ENCODE measurements at regions not wholly inside any gene's neighbourhood (a gene's known extent, or its start where the extent isn't known, plus 50 kb on each side); places are given as distances from the start of the nearest gene placed in this dataset.
"Not testable (repeated sequence)": the region's sequence is repeated elsewhere in the genome, so short reads cannot be mapped to it uniquely, and the experiment has no call there.

- Histone ChIP-seq H3K9me3 (no peaks in the 10 kb centered on the region), H3K4me1 (peaks cover 4 to 18% (median 5%) of the 10 kb centered on the region in 4 donors), H3K36me3 (no peaks in the 10 kb centered on the region), H3K4me3 (no peak overlapping the region), H3K27ac (peak overlapping the region; percentile 57 to 67), H3K27me3 (no peaks in the 10 kb centered on the region)
- peak; percentile 92 to 93 for DNase-seq
- TF ChIP-seq, protein P1, sequence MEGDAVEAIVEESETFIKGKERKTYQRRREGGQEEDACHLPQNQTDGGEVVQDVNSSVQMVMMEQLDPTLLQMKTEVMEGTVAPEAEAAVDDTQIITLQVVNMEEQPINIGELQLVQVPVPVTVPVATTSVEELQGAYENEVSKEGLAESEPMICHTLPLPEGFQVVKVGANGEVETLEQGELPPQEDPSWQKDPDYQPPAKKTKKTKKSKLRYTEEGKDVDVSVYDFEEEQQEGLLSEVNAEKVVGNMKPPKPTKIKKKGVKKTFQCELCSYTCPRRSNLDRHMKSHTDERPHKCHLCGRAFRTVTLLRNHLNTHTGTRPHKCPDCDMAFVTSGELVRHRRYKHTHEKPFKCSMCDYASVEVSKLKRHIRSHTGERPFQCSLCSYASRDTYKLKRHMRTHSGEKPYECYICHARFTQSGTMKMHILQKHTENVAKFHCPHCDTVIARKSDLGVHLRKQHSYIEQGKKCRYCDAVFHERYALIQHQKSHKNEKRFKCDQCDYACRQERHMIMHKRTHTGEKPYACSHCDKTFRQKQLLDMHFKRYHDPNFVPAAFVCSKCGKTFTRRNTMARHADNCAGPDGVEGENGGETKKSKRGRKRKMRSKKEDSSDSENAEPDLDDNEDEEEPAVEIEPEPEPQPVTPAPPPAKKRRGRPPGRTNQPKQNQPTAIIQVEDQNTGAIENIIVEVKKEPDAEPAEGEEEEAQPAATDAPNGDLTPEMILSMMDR (IDR thresholded peaks at IDR 0.05), result no peak
- intact Hi-C loops (cut with DNase I; ENCODE audit: low total_unique reads), result no loop called here
Measured at GRCh38 chr10:32139223-32140073, 83.2 kb upstream of the KIF5B start.

GRCh38 chr10:32136927-32137326 lies 80.7 kb upstream of the KIF5B start:
- DNase-seq; H3K27me3 ChIP-seq; H3K9me3 ChIP-seq; H3K27ac ChIP-seq; intact Hi-C loops (cut with DNase I; ENCODE audit: low total_unique reads); H3K4me3 ChIP-seq; H3K36me3 ChIP-seq: not testable (repeated sequence)
- H3K4me1 ChIP-seq, result peaks cover 4 to 18% (median 5%) of the 10 kb centered on the region in 4 donors

- not testable (repeated sequence) for H3K27me3 ChIP-seq
Measured at GRCh38 chr10:32135796-32136195, 79.6 kb upstream of the KIF5B start.

GRCh38 chr10:32132357-32132946 lies 76.2 kb upstream of the KIF5B start:
- no peak for DNase-seq
- no peaks in the 10 kb centered on the region for H3K36me3 ChIP-seq
- H3K27me3 ChIP-seq, result no peaks in the 10 kb centered on the region
- H3K9me3 ChIP-seq, result no peaks in the 10 kb centered on the region
- H3K4me3 ChIP-seq, result no peak overlapping the region
- H3K27ac ChIP-seq, result no peak overlapping the region
- no peaks in the 10 kb centered on the region for H3K4me1 ChIP-seq
- intact Hi-C loops (cut with DNase I; ENCODE audit: low total_unique reads), result no loop called here
- TF ChIP-seq, protein P1 (IDR thresholded peaks at IDR 0.05), result no peak

More at GRCh38 chr10:32135796-32136195, 79.6 kb upstream of the KIF5B start:
- H3K4me3 ChIP-seq; H3K27ac ChIP-seq; intact Hi-C loops (cut with DNase I; ENCODE audit: low total_unique reads); H3K36me3 ChIP-seq; H3K9me3 ChIP-seq; DNase-seq: not testable (repeated sequence)
- peaks cover 4 to 18% (median 5%) of the 10 kb centered on the region in 4 donors for H3K4me1 ChIP-seq

GRCh38 chr10:32131388-32131787 lies 75.2 kb upstream of the KIF5B start:
- no peak for DNase-seq
- TF ChIP-seq, protein P1 (IDR thresholded peaks at IDR 0.05), result no peak
- intact Hi-C loops (cut with DNase I; ENCODE audit: low total_unique reads), result no loop called here
- no peaks in the 10 kb centered on the region for H3K36me3 ChIP-seq
- H3K4me3 ChIP-seq, result no peak overlapping the region
- no peak overlapping the region for H3K27ac ChIP-seq
- no peaks in the 10 kb centered on the region for H3K4me1 ChIP-seq
- H3K27me3 ChIP-seq, result no peaks in the 10 kb centered on the region
- no peaks in the 10 kb centered on the region for H3K9me3 ChIP-seq

- H3K27me3 ChIP-seq, result no peaks in the 10 kb centered on the region
- H3K9me3 ChIP-seq, result no peaks in the 10 kb centered on the region
- TF ChIP-seq, protein P1 (IDR thresholded peaks at IDR 0.05), result no peak
- no peaks in the 10 kb centered on the region for H3K36me3 ChIP-seq
- H3K4me3 ChIP-seq, result no peak overlapping the region
- intact Hi-C loops (cut with DNase I; ENCODE audit: low total_unique reads), result no loop called here
- no peak for DNase-seq
- H3K27ac ChIP-seq, result no peak overlapping the region
- no peaks in the 10 kb centered on the region for H3K4me1 ChIP-seq
Measured at GRCh38 chr10:32130788-32131187, 74.6 kb upstream of the KIF5B start.

Data from tibial artery (tissue), 4 donors.